ENCODE measurements at regions not wholly inside any gene's neighbourhood (a gene's known extent, or its start where the extent isn't known, plus 50 kb on each side); places are given as distances from the start of the nearest gene placed in this dataset.

- TF ChIP-seq, protein P1, sequence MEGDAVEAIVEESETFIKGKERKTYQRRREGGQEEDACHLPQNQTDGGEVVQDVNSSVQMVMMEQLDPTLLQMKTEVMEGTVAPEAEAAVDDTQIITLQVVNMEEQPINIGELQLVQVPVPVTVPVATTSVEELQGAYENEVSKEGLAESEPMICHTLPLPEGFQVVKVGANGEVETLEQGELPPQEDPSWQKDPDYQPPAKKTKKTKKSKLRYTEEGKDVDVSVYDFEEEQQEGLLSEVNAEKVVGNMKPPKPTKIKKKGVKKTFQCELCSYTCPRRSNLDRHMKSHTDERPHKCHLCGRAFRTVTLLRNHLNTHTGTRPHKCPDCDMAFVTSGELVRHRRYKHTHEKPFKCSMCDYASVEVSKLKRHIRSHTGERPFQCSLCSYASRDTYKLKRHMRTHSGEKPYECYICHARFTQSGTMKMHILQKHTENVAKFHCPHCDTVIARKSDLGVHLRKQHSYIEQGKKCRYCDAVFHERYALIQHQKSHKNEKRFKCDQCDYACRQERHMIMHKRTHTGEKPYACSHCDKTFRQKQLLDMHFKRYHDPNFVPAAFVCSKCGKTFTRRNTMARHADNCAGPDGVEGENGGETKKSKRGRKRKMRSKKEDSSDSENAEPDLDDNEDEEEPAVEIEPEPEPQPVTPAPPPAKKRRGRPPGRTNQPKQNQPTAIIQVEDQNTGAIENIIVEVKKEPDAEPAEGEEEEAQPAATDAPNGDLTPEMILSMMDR (conservative IDR thresholded peaks at IDR 0.05; ENCODE audit: low read length): no peak
- TF ChIP-seq EZH2phosphoT487 (IDR thresholded peaks at IDR 0.05; ENCODE audit: borderline replicate concordance): no peak
These were observed 390.4 kb upstream of the VRK2 start for GRCh38 chr2:57656198-57656597.
